A549 (cell line): ENCODE measurements at regions not wholly inside any gene's neighbourhood (a gene's known extent, or its start where the extent isn't known, plus 50 kb on each side); places are given as distances from the start of the nearest gene placed in this dataset.

ENCODE experiments used
- POLR2A ChIP-seq: IDR thresholded peaks from 2 replicates; pipeline ENCODE4 v1.6.1; 2012; ENCODE audit warnings: mild to moderate bottlenecking, low read length
- RCOR1 ChIP-seq: fragments of 150-350 bp; IDR thresholded peaks from 2 replicates; pipeline ENCODE4 v1.6.1; 2014; ENCODE audit warnings: antibody characterized with exemption, low read length, low read depth

- TF ChIP-seq RCOR1 (no peak), POLR2A (no peak)
Observed at GRCh38 chr5:2091921-2092320, 209.2 kb upstream of the IRX4 start.
